ENCODE measurements at regions not wholly inside any gene's neighbourhood (a gene's known extent, or its start where the extent isn't known, plus 50 kb on each side); places are given as distances from the start of the nearest gene placed in this dataset.

GRCh38 chr1:194512957-194513356, 1326.5 kb upstream of the B3GALT2 start:
- no peak for TF ChIP-seq POLR2AphosphoS5 (IDR thresholded peaks at IDR 0.05; ENCODE audit: low read depth, low read length)
- TF ChIP-seq, protein P1, sequence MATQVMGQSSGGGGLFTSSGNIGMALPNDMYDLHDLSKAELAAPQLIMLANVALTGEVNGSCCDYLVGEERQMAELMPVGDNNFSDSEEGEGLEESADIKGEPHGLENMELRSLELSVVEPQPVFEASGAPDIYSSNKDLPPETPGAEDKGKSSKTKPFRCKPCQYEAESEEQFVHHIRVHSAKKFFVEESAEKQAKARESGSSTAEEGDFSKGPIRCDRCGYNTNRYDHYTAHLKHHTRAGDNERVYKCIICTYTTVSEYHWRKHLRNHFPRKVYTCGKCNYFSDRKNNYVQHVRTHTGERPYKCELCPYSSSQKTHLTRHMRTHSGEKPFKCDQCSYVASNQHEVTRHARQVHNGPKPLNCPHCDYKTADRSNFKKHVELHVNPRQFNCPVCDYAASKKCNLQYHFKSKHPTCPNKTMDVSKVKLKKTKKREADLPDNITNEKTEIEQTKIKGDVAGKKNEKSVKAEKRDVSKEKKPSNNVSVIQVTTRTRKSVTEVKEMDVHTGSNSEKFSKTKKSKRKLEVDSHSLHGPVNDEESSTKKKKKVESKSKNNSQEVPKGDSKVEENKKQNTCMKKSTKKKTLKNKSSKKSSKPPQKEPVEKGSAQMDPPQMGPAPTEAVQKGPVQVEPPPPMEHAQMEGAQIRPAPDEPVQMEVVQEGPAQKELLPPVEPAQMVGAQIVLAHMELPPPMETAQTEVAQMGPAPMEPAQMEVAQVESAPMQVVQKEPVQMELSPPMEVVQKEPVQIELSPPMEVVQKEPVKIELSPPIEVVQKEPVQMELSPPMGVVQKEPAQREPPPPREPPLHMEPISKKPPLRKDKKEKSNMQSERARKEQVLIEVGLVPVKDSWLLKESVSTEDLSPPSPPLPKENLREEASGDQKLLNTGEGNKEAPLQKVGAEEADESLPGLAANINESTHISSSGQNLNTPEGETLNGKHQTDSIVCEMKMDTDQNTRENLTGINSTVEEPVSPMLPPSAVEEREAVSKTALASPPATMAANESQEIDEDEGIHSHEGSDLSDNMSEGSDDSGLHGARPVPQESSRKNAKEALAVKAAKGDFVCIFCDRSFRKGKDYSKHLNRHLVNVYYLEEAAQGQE (IDR thresholded peaks at IDR 0.05; ENCODE audit: insufficient read depth in 1 of 2, low read depth in 2 of 2, low read length in 2 of 2) = no peak
